Vagina (tissue), 2 donors: ENCODE measurements at regions not wholly inside any gene's neighbourhood (a gene's known extent, or its start where the extent isn't known, plus 50 kb on each side); places are given as distances from the start of the nearest gene placed in this dataset.
"Not testable (repeated sequence)": the region's sequence is repeated elsewhere in the genome, so short reads cannot be mapped to it uniquely, and the experiment has no call there.

ENCODE experiments used
- POLR2A ChIP-seq, 2 donors: fragments of 450-650 bp; IDR thresholded peaks; one replicate each; pipeline ENCODE4 v1.6.1; 2017; ENCODE audit warnings: antibody characterized with exemption in 2 of 2, mild to moderate bottlenecking in 2 of 2, moderate library complexity in 2 of 2
- TF ChIP-seq, protein P1 (sequence below), 3 experiments: fragments of 450-650 bp in 2 of 3; fragments of 200-600 bp in 1 of 3; sonication (generic) in 1 of 3; IDR thresholded peaks; one replicate each; pipeline ENCODE4 v1.5.1; 2017 to 2019; ENCODE audit warnings: antibody characterized with exemption in 3 of 3, mild to moderate bottlenecking in 2 of 3, moderate library complexity in 2 of 3

DNA sequence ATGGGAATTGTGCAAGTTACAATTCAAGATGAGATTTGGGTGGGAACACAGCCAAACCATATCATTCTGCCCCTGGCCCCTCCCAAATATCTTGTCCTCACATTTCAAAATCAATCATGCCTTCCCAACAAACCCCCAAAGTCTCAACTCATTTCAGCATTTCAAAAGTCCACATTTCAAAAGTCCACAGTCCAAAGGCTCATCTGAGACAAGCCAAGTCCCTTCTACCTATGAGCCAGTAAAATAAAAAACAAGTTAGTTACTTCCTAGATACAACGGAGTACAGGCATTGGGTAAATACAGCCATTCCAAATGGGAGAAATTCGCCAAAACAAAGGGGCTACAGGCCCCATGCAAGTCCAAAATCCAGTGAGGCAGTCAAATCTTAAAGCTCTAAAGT is 203.3 kb upstream of the FAM47A start:
- TF ChIP-seq, protein P1, sequence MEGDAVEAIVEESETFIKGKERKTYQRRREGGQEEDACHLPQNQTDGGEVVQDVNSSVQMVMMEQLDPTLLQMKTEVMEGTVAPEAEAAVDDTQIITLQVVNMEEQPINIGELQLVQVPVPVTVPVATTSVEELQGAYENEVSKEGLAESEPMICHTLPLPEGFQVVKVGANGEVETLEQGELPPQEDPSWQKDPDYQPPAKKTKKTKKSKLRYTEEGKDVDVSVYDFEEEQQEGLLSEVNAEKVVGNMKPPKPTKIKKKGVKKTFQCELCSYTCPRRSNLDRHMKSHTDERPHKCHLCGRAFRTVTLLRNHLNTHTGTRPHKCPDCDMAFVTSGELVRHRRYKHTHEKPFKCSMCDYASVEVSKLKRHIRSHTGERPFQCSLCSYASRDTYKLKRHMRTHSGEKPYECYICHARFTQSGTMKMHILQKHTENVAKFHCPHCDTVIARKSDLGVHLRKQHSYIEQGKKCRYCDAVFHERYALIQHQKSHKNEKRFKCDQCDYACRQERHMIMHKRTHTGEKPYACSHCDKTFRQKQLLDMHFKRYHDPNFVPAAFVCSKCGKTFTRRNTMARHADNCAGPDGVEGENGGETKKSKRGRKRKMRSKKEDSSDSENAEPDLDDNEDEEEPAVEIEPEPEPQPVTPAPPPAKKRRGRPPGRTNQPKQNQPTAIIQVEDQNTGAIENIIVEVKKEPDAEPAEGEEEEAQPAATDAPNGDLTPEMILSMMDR (IDR thresholded peaks at IDR 0.05): not testable (repeated sequence)
- TF ChIP-seq POLR2A (IDR thresholded peaks at IDR 0.05): not testable (repeated sequence)
